CD4-positive, CD25-positive, alpha-beta regulatory T cell (primary cell): ENCODE measurements at regions not wholly inside any gene's neighbourhood (a gene's known extent, or its start where the extent isn't known, plus 50 kb on each side); places are given as distances from the start of the nearest gene placed in this dataset.
"Not testable (repeated sequence)": the region's sequence is repeated elsewhere in the genome, so short reads cannot be mapped to it uniquely, and the experiment has no call there.

ENCODE experiments used
- ATAC-seq, 2 donors: fragments of 150-1000 bp; cut with Tn5 transposase; one replicate each; pipeline ENCODE4 v1.10.0; 2021; ENCODE audit warnings: low read depth in 2 of 2, moderate number of reproducible peaks in 2 of 2, moderate library complexity in 1 of 2
- DNase-seq, 3 donors: peaks; one replicate each; pipeline versions ENCODE4 v3.0.0 to v3.0.0-alpha.2; 2012 to 2022; ENCODE audit warnings: mixed read lengths in 1 of 3
- H3K27ac ChIP-seq: one replicate; pipeline ENCODE4 v1.7.0; 2013; ENCODE audit warnings: mild to moderate bottlenecking, low read length; ENCODE audit not compliant: insufficient read depth, poor library complexity, severe bottlenecking
- H3K27me3 ChIP-seq: one replicate; pipeline ENCODE4 v1.7.0; 2013; ENCODE audit warnings: low read length; ENCODE audit not compliant: control insufficient read depth, insufficient read depth
- H3K36me3 ChIP-seq: one replicate; pipeline ENCODE4 v1.7.0; 2013; ENCODE audit warnings: mild to moderate bottlenecking, low read length, moderate library complexity; ENCODE audit not compliant: control insufficient read depth, insufficient read depth
- H3K4me1 ChIP-seq: 2 replicates; pipeline ENCODE4 v1.7.0; 2013; ENCODE audit warnings: mild to moderate bottlenecking, low read length; ENCODE audit not compliant: insufficient read depth, control insufficient read depth, poor library complexity, severe bottlenecking
- H3K4me3 ChIP-seq: one replicate; pipeline ENCODE4 v1.7.0; 2013; ENCODE audit warnings: low read depth, mild to moderate bottlenecking, low read length, moderate library complexity
- H3K9me3 ChIP-seq, 2 experiments: 1 replicate in 1 of 2; 2 replicates in 1 of 2; pipeline ENCODE4 v1.7.0; 2013; ENCODE audit warnings: low read length in 2 of 2, mild to moderate bottlenecking in 1 of 2, moderate library complexity in 1 of 2; ENCODE audit not compliant: control insufficient read depth in 2 of 2
- H3K27ac Mint-ChIP-seq, 3 donors: one replicate each; pipeline ENCODE4 v1.8.0; 2020 to 2022; ENCODE audit warnings: mild to moderate bottlenecking in 3 of 3, mixed read lengths in 3 of 3, moderate library complexity in 2 of 3
- H3K27me3 Mint-ChIP-seq: one replicate; pipeline ENCODE4 v1.8.0; 2022; ENCODE audit warnings: mild to moderate bottlenecking, mixed read lengths
- H3K36me3 Mint-ChIP-seq: one replicate; pipeline ENCODE4 v1.8.0; 2020; ENCODE audit warnings: mixed read lengths
- H3K4me1 Mint-ChIP-seq, 4 donors: one replicate each; pipeline ENCODE4 v1.8.0; 2020 to 2022; ENCODE audit warnings: mixed read lengths in 4 of 4, mild to moderate bottlenecking in 1 of 4
- H3K4me3 Mint-ChIP-seq, 4 donors: one replicate each; pipeline ENCODE4 v1.8.0; 2020 to 2022; ENCODE audit warnings: mild to moderate bottlenecking in 4 of 4, mixed read lengths in 4 of 4, moderate library complexity in 3 of 4
- H3K9me3 Mint-ChIP-seq, 7 donors: one replicate each; pipeline ENCODE4 v1.8.0; 2020 to 2022; ENCODE audit warnings: mixed read lengths in 7 of 7, mild to moderate bottlenecking in 3 of 7, moderate library complexity in 2 of 7

GRCh38 chr1:189786761-189787160, 690.9 kb downstream of the BRINP3 start:
- no peaks in the 10 kb centered on the region for H3K36me3 Mint-ChIP-seq
- Histone ChIP-seq H3K36me3 (no peaks in the 10 kb centered on the region), H3K27ac (no peak overlapping the region), H3K9me3 (no peaks in the 10 kb centered on the region), H3K4me3 (no peak overlapping the region), H3K4me1 (no peaks in the 10 kb centered on the region), H3K27me3 (no peaks in the 10 kb centered on the region)
- no peaks in the 10 kb centered on the region for H3K4me1 Mint-ChIP-seq
- DNase-seq (no peak), ATAC-seq (no peak)
- peaks cover 0 to 25% (median 10%) of the 10 kb centered on the region in 7 donors for H3K9me3 Mint-ChIP-seq
- no peaks in the 10 kb centered on the region for H3K27me3 Mint-ChIP-seq
- no peak overlapping the region for H3K27ac Mint-ChIP-seq
- H3K4me3 Mint-ChIP-seq: no peak overlapping the region

- Mint-ChIP-seq H3K4me3 (no peak overlapping the region), H3K4me1 (no peaks in the 10 kb centered on the region), H3K27ac (no peak overlapping the region), H3K36me3 (no peaks in the 10 kb centered on the region), H3K27me3 (no peaks in the 10 kb centered on the region), H3K9me3 (peaks cover 0 to 25% (median 10%) of the 10 kb centered on the region in 7 donors)
- DNase-seq (no peak), ATAC-seq (no peak)
- H3K4me3 ChIP-seq: no peak overlapping the region
- no peaks in the 10 kb centered on the region for H3K27me3 ChIP-seq
- H3K27ac ChIP-seq: no peak overlapping the region
- H3K4me1 ChIP-seq: no peaks in the 10 kb centered on the region
- H3K36me3 ChIP-seq: no peaks in the 10 kb centered on the region
- no peaks in the 10 kb centered on the region for H3K9me3 ChIP-seq
These were observed 690.5 kb downstream of the BRINP3 start for GRCh38 chr1:189787201-189787600.

DNA sequence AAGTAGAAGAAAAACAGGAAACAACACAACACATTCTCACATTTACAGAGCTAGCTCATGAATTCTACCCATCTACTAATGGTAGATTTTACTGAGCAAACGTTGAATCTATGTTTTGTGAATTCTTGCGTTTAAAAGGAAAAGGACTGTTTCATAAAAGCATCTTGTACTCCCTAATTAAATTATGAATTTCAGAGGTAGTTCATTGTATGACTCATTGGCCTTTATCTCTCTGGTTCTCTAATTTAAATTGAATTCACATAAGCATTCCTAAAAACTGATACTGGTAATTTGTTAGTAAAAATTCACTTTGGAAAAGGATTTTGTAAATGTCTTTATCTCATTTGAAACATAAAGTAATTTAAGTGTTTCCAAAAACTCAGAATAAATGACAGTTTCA, 687.3 kb downstream of the BRINP3 start:
- Mint-ChIP-seq H3K9me3 (peaks cover 0 to 28% (median 10%) of the 10 kb centered on the region in 7 donors), H3K27ac (no peak overlapping the region), H3K36me3 (no peaks in the 10 kb centered on the region), H3K4me1 (no peaks in the 10 kb centered on the region), H3K4me3 (no peak overlapping the region), H3K27me3 (no peaks in the 10 kb centered on the region)
- Histone ChIP-seq H3K36me3 (no peaks in the 10 kb centered on the region), H3K4me3 (no peak overlapping the region), H3K27me3 (no peaks in the 10 kb centered on the region), H3K4me1 (no peaks in the 10 kb centered on the region), H3K9me3 (no peaks in the 10 kb centered on the region), H3K27ac (no peak overlapping the region)
- DNase-seq (no peak), ATAC-seq (no peak)

DNA sequence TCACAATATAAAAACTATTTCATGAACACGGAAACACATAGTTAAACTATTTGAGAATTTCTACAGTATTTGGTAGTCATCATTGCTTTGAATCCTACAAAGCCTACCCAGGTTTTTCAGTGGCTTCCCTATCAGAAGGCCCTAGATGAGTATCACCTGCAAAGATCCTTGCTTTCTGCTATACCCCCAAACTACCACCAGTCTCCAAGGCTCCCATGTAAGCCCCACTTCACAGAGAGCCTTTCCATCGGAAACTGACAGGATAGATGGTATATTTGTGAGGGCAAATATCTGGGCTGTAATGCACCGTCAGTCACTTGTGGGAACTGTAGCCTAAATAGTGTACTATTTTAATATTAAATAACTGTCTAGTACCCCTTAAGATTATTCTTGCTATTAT, 674.3 kb downstream of the BRINP3 start:
- no peaks in the 10 kb centered on the region for H3K27me3 ChIP-seq
- no peak overlapping the region for H3K27ac Mint-ChIP-seq
- H3K4me1 Mint-ChIP-seq: no peaks in the 10 kb centered on the region
- H3K27ac ChIP-seq: no peak overlapping the region
- peaks cover 2 to 4% of the 10 kb centered on the region in 2 experiments for H3K9me3 ChIP-seq
- H3K4me3 ChIP-seq: no peak overlapping the region
- H3K9me3 Mint-ChIP-seq: peaks cover 1 to 17% (median 6%) of the 10 kb centered on the region in 7 donors
- no peaks in the 10 kb centered on the region for H3K4me1 ChIP-seq
- H3K4me3 Mint-ChIP-seq: no peak overlapping the region
- no peaks in the 10 kb centered on the region for H3K27me3 Mint-ChIP-seq
- H3K36me3 ChIP-seq: no peaks in the 10 kb centered on the region
- ATAC-seq (no peak), DNase-seq (no peak)
- H3K36me3 Mint-ChIP-seq: no peaks in the 10 kb centered on the region

DNA sequence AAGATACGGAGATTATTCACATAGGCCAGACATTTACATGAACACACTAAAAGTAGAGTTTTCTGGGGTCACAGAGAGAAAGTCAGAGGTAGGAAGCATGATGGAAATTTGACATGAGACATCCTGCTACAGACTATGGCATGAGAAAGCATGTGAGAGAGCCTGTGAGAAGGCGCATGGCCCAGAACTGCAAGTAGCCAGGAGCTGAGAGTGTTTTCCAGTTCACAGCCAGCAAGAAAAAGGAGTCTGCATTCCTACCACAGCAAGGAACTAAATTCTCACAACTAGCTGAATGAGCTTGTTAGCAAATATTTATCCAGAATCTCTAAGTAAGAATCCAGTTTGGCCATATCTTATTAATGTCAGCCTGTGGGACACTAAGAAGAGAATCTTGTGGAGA, 673.3 kb downstream of the BRINP3 start:
- peaks cover 1 to 13% (median 4%) of the 10 kb centered on the region in 7 donors for H3K9me3 Mint-ChIP-seq
- ATAC-seq: no peak
- H3K27me3 ChIP-seq: no peaks in the 10 kb centered on the region
- no peaks in the 10 kb centered on the region for H3K36me3 ChIP-seq
- no peak for DNase-seq
- no peaks in the 10 kb centered on the region for H3K4me1 ChIP-seq
- H3K36me3 Mint-ChIP-seq: no peaks in the 10 kb centered on the region
- no peak overlapping the region for H3K4me3 ChIP-seq
- no peaks in the 10 kb centered on the region for H3K27me3 Mint-ChIP-seq
- H3K27ac Mint-ChIP-seq: no peak overlapping the region
- H3K27ac ChIP-seq: no peak overlapping the region
- H3K9me3 ChIP-seq: peaks cover 0 to 2% of the 10 kb centered on the region in 2 experiments
- H3K4me3 Mint-ChIP-seq: no peak overlapping the region
- H3K4me1 Mint-ChIP-seq: no peaks in the 10 kb centered on the region

GRCh38 chr1:189805735-189806134, 671.9 kb downstream of the BRINP3 start:
- DNase-seq (no peak), ATAC-seq (no peak)
- H3K27ac ChIP-seq: no peak overlapping the region
- H3K4me3 ChIP-seq: no peak overlapping the region
- Mint-ChIP-seq H3K9me3 (peaks cover 0 to 13% (median 4%) of the 10 kb centered on the region in 7 donors), H3K27ac (no peak overlapping the region), H3K4me3 (no peak overlapping the region), H3K36me3 (no peaks in the 10 kb centered on the region), H3K4me1 (no peaks in the 10 kb centered on the region), H3K27me3 (no peaks in the 10 kb centered on the region)
- no peaks in the 10 kb centered on the region for H3K36me3 ChIP-seq
- H3K9me3 ChIP-seq: peaks cover 0 to 2% of the 10 kb centered on the region in 2 experiments
- H3K4me1 ChIP-seq: no peaks in the 10 kb centered on the region
- H3K27me3 ChIP-seq: no peaks in the 10 kb centered on the region

DNA sequence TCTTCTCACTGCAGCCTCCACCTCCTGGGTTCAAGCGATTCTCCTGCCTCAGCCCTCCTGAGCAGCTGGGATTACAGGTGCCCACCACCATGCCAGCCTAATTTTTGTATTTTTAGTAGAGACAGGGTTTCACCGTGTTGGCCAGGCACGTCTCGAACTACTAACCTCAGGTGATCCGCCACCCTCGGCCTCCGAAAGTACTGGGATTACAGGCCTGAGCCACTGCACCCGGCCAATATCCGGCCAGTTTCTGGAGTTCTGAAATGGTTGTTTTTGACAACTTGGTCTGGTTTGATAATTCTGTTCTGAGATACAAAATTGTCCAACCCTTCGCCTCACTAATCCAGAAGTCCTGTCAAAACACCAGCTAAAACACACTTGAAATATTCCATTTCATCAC, 667.0 kb downstream of the BRINP3 start:
- H3K9me3 ChIP-seq, H3K4me1 Mint-ChIP-seq, H3K27ac Mint-ChIP-seq, H3K36me3 Mint-ChIP-seq, H3K9me3 Mint-ChIP-seq, H3K4me3 ChIP-seq, H3K4me1 ChIP-seq, H3K4me3 Mint-ChIP-seq, ATAC-seq, H3K27ac ChIP-seq, DNase-seq, H3K36me3 ChIP-seq, H3K27me3 Mint-ChIP-seq, H3K27me3 ChIP-seq: not testable (repeated sequence)

DNA sequence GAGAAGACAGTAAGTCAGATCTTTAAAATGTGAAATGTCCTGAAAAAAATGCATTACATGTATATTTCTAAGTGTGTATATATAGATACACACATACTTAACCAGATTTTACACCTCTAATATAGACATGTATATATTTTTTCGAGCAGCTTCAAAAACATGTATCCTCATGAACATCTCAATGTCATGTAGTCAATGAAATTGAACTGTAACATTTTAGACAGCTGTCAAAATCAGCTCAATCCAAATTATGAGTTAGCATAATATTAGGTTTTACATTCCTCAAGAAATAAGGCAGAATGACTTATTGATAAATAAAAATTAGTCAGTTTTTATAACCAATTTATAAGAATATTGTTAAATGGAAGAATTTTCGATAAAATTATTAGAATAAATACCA, 665.7 kb downstream of the BRINP3 start:
- ATAC-seq (no peak), DNase-seq (no peak)
- no peaks in the 10 kb centered on the region for H3K4me1 Mint-ChIP-seq
- Histone ChIP-seq H3K9me3 (peaks cover 0 to 2% of the 10 kb centered on the region in 2 experiments), H3K27ac (no peak overlapping the region), H3K36me3 (no peaks in the 10 kb centered on the region), H3K4me1 (no peaks in the 10 kb centered on the region), H3K27me3 (no peaks in the 10 kb centered on the region), H3K4me3 (no peak overlapping the region)
- H3K36me3 Mint-ChIP-seq: no peaks in the 10 kb centered on the region
- peaks cover 0 to 6% (median 0%) of the 10 kb centered on the region in 7 donors for H3K9me3 Mint-ChIP-seq
- no peaks in the 10 kb centered on the region for H3K27me3 Mint-ChIP-seq
- H3K27ac Mint-ChIP-seq: no peak overlapping the region
- no peak overlapping the region for H3K4me3 Mint-ChIP-seq
